Hepatocyte (in vitro differentiated cells): ENCODE measurements at regions not wholly inside any gene's neighbourhood (a gene's known extent, or its start where the extent isn't known, plus 50 kb on each side); places are given as distances from the start of the nearest gene placed in this dataset.
"Not testable (repeated sequence)": the region's sequence is repeated elsewhere in the genome, so short reads cannot be mapped to it uniquely, and the experiment has no call there.

ENCODE experiments used
- DNase-seq: peaks from one replicate; pipeline ENCODE4 v3.0.0-alpha.2; 2016; ENCODE audit warnings: low spot score
- H2AFZ ChIP-seq: fragments of 200-600 bp; sonication (generic); 2 replicates; pipeline ENCODE4 v1.6.0; 2016; ENCODE audit warnings: antibody characterized with exemption, mild to moderate bottlenecking
- H3K27ac ChIP-seq: fragments of 200-600 bp; sonication (generic); 2 replicates; pipeline ENCODE4 v1.5.1; 2016; ENCODE audit warnings: mild to moderate bottlenecking
- H3K27me3 ChIP-seq: fragments of 200-600 bp; sonication (generic); 2 replicates; pipeline ENCODE4 v1.6.1; 2016
- H3K36me3 ChIP-seq: fragments of 200-600 bp; sonication (generic); replicated peaks from 2 replicates; pipeline ENCODE4 v1.5.1; 2016; ENCODE audit warnings: low read depth; ENCODE audit not compliant: insufficient read depth
- H3K4me1 ChIP-seq: fragments of 200-600 bp; sonication (generic); 2 replicates; pipeline ENCODE4 v1.5.1; 2016; ENCODE audit warnings: mild to moderate bottlenecking, moderate library complexity; ENCODE audit not compliant: insufficient read depth
- H3K4me2 ChIP-seq: fragments of 200-600 bp; sonication (generic); 2 replicates; pipeline ENCODE4 v1.6.0; 2016
- H3K4me3 ChIP-seq: fragments of 200-600 bp; sonication (generic); 2 replicates; pipeline ENCODE4 v1.5.1; 2016; ENCODE audit warnings: mild to moderate bottlenecking
- H3K79me2 ChIP-seq: fragments of 200-600 bp; sonication (generic); 2 replicates; pipeline ENCODE4 v1.6.0; 2017; ENCODE audit warnings: mild to moderate bottlenecking
- H3K9me2 ChIP-seq: fragments of 200-600 bp; sonication (generic); replicated peaks from 2 replicates; pipeline ENCODE4 v1.6.0; 2017; ENCODE audit warnings: mild to moderate bottlenecking; ENCODE audit not compliant: insufficient read depth
- H3K9me3 ChIP-seq: fragments of 200-600 bp; sonication (generic); 2 replicates; pipeline ENCODE4 v1.5.1; 2016; ENCODE audit warnings: low read depth, mild to moderate bottlenecking
- H4K20me1 ChIP-seq: fragments of 200-600 bp; sonication (generic); 2 replicates; pipeline ENCODE4 v1.6.0; 2016; ENCODE audit warnings: mild to moderate bottlenecking; ENCODE audit not compliant: insufficient read depth, poor library complexity, severe bottlenecking
- EZH2 ChIP-seq: fragments of 200-600 bp; sonication (generic); IDR thresholded peaks from 2 replicates; pipeline ENCODE4 v1.6.1; 2016; ENCODE audit warnings: antibody characterized with exemption, mild to moderate bottlenecking, borderline replicate concordance
- EZH2phosphoT487 ChIP-seq: fragments of 200-600 bp; sonication (generic); IDR thresholded peaks from one replicate; pipeline ENCODE4 v1.6.1; 2018; ENCODE audit warnings: antibody characterized with exemption, mild to moderate bottlenecking, low read depth, moderate library complexity; ENCODE audit not compliant: unreplicated experiment, severe bottlenecking
- WGBS: methylation state at CpG from one replicate; pipeline ENCODE4 v1.1.6; 2016; ENCODE audit warnings: low lambda C conversion rate; ENCODE audit errors: missing lambda C conversion rate; 5-methylcytosine and 5-hydroxymethylcytosine counted together
- TF ChIP-seq, protein P1 (sequence below): fragments of 200-600 bp; sonication (generic); IDR thresholded peaks from 2 replicates; pipeline ENCODE4 v1.5.1; 2016; ENCODE audit warnings: antibody characterized with exemption, mild to moderate bottlenecking; ENCODE audit not compliant: poor library complexity

DNA sequence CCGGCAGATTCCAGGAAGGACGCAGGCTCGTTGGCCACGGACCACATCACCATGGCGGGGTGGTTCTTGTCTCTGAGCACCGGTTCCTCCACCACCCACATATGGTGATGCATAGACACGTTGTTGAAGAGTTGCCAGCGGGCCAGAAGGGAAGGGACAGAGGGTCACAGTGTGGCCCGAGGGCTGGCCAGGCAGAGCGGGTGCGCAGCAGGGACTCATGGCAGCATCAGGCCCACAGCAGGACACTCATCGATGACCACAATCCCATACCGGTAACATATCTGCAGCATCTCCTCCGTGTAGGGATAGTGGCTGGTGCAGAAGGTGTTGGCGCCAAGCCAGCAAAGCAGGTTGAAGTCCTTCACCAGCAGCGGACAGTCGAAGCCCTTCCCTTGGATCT lies 469.2 kb upstream of the FAM174A start:
- H4K20me1 ChIP-seq, H3K9me2 ChIP-seq, H3K4me1 ChIP-seq, H3K36me3 ChIP-seq, H3K4me3 ChIP-seq, H3K79me2 ChIP-seq, H2AFZ ChIP-seq, H3K27me3 ChIP-seq, H3K27ac ChIP-seq, H3K4me2 ChIP-seq, H3K9me3 ChIP-seq, DNase-seq: not testable (repeated sequence)
- 95% methylated on average over 15 of the region's 17 CpGs for WGBS

DNA sequence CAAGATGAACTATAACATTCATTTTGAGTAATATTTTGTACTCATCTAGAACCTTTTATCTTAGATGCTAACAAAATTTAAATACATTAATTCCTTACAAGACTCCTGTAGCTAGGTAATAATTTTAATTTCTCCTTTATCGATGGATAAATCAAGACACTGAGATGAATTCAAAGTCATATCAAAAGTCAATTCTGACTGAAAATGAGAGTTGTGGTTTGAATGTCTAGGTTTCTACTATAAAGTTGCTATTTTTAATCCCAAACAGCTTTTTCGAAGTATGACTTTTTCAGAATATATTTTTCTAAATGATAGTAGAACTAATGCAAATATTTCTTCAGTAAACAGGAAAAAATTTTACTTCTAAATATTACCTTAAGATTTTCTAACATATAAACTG lies 491.7 kb upstream of the FAM174A start:
- Histone ChIP-seq H3K79me2 (no peaks in the 10 kb centered on the region), H3K27ac (no peak overlapping the region), H3K27me3 (no peaks in the 10 kb centered on the region), H2AFZ (no peak overlapping the region), H3K4me3 (no peak overlapping the region), H3K4me2 (no peak overlapping the region), H3K4me1 (no peaks in the 10 kb centered on the region), H3K9me3 (no peaks in the 10 kb centered on the region), H4K20me1 (no peaks in the 10 kb centered on the region), H3K36me3 (no peaks in the 10 kb centered on the region), H3K9me2 (no peaks in the 10 kb centered on the region)
- 93% methylated on average over 2 of the region's 2 CpGs for WGBS
- TF ChIP-seq, protein P1, sequence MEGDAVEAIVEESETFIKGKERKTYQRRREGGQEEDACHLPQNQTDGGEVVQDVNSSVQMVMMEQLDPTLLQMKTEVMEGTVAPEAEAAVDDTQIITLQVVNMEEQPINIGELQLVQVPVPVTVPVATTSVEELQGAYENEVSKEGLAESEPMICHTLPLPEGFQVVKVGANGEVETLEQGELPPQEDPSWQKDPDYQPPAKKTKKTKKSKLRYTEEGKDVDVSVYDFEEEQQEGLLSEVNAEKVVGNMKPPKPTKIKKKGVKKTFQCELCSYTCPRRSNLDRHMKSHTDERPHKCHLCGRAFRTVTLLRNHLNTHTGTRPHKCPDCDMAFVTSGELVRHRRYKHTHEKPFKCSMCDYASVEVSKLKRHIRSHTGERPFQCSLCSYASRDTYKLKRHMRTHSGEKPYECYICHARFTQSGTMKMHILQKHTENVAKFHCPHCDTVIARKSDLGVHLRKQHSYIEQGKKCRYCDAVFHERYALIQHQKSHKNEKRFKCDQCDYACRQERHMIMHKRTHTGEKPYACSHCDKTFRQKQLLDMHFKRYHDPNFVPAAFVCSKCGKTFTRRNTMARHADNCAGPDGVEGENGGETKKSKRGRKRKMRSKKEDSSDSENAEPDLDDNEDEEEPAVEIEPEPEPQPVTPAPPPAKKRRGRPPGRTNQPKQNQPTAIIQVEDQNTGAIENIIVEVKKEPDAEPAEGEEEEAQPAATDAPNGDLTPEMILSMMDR, result no peak
- TF ChIP-seq EZH2 (no peak), EZH2phosphoT487 (no peak)
- no peak for DNase-seq

DNA sequence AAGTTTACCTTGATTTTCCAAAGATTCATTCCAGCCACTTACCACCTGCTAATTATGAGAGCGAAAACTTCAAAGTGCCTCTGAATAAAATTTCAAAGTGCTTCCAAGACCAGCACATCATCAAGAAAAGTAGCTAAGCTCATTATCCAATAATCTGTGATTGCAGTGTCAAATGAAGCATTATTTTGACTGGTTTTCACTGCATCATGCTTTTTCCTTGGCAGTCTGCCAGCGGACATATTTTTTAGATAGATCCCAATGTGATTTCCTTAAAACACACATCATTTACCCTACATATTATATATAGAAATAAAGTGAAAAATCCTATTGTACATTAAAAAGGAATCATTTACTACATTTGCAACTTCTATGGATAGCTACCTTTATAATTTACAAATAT lies 508.6 kb upstream of the FAM174A start:
- no peaks in the 10 kb centered on the region for H4K20me1 ChIP-seq
- H3K27ac ChIP-seq, result no peak overlapping the region
- DNase-seq, result no peak
- no peak for TF ChIP-seq EZH2phosphoT487
- TF ChIP-seq EZH2, result no peak
- TF ChIP-seq, protein P1, result no peak
- H3K79me2 ChIP-seq, result no peaks in the 10 kb centered on the region
- H3K4me1 ChIP-seq, result no peaks in the 10 kb centered on the region
- no peak overlapping the region for H3K4me2 ChIP-seq
- H2AFZ ChIP-seq, result no peak overlapping the region
- no peaks in the 10 kb centered on the region for H3K9me3 ChIP-seq
- no peaks in the 10 kb centered on the region for H3K9me2 ChIP-seq
- no peak overlapping the region for H3K4me3 ChIP-seq
- H3K27me3 ChIP-seq, result no peaks in the 10 kb centered on the region
- WGBS, result 84% methylated on average over 2 of the region's 2 CpGs
- no peaks in the 10 kb centered on the region for H3K36me3 ChIP-seq

DNA sequence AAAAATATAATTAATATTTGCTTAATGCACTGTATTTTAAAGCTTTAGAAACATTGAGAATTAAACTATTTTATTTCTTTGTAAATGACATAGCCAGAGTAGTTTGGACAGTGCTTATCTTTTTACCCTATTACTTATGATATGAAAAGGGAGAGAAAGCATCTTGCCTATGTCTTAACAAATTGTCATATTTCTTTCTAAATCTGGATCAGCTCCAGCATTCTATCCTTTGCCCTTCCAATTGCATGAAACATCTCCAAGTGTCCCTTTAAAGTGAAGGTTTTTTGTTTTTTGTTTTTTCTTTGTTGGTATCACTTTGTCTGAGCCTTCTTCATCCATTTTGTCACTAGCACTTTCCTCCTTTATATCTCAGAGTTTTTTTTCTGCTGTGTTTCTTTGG lies 511.6 kb upstream of the FAM174A start:
- no peak for DNase-seq
- Histone ChIP-seq H3K9me2 (no peaks in the 10 kb centered on the region), H2AFZ (no peak overlapping the region), H3K4me3 (no peak overlapping the region), H3K36me3 (no peaks in the 10 kb centered on the region), H3K27ac (no peak overlapping the region), H3K4me1 (no peaks in the 10 kb centered on the region), H4K20me1 (no peaks in the 10 kb centered on the region), H3K27me3 (no peaks in the 10 kb centered on the region), H3K79me2 (no peaks in the 10 kb centered on the region), H3K4me2 (no peak overlapping the region), H3K9me3 (no peaks in the 10 kb centered on the region)
- no peak for TF ChIP-seq EZH2
- TF ChIP-seq, protein P1, result no peak
- no peak for TF ChIP-seq EZH2phosphoT487
